BLaER1 treated with 17β-estradiol and CSF1 and Interleukin-3, amounts not matched to agents 10 nM and 100 nM (cell line): ENCODE measurements at regions not wholly inside any gene's neighbourhood (a gene's known extent, or its start where the extent isn't known, plus 50 kb on each side); places are given as distances from the start of the nearest gene placed in this dataset.
A peak's percentile ranks its signal among the peaks of the same experiment; 100 is the strongest.

Experiments
- H3K27ac ChIP-seq, 11 experiments: shearing (Covaris generic); formaldehyde crosslinking; 2 replicates each; pipeline ENCODE4 v1.8.1; 2022
- H3K27me3 ChIP-seq, 11 experiments: shearing (Covaris generic); formaldehyde crosslinking; 2 replicates each; pipeline ENCODE4 v1.8.1; 2022
- H3K36me3 ChIP-seq, 11 experiments: shearing (Covaris generic); formaldehyde crosslinking; 2 replicates each; pipeline ENCODE4 v1.8.1; 2022
- H3K4me1 ChIP-seq, 10 experiments: shearing (Covaris generic); formaldehyde crosslinking; 2 replicates each; pipeline ENCODE4 v1.8.1; 2022
- H3K4me2 ChIP-seq, 11 experiments: shearing (Covaris generic); formaldehyde crosslinking; 2 replicates each; pipeline ENCODE4 v1.8.1; 2022
- H3K4me3 ChIP-seq, 10 experiments: shearing (Covaris generic); formaldehyde crosslinking; 2 replicates each; pipeline ENCODE4 v1.8.1; 2022
- H3K9ac ChIP-seq, 11 experiments: shearing (Covaris generic); formaldehyde crosslinking; 2 replicates each; pipeline ENCODE4 v1.8.1; 2022
- H3K9me3 ChIP-seq, 11 experiments: shearing (Covaris generic); formaldehyde crosslinking; replicated peaks in 1 of 11; 2 replicates each; pipeline ENCODE4 v1.8.1; 2022
- H4K20me1 ChIP-seq, 11 experiments: shearing (Covaris generic); formaldehyde crosslinking; 2 replicates each; pipeline ENCODE4 v1.8.1; 2022
- Cebpa-rat ChIP-seq, 11 experiments: shearing (Covaris generic); IDR thresholded peaks; 2 replicates each; pipeline ENCODE4 v1.8.1; 2022

DNA sequence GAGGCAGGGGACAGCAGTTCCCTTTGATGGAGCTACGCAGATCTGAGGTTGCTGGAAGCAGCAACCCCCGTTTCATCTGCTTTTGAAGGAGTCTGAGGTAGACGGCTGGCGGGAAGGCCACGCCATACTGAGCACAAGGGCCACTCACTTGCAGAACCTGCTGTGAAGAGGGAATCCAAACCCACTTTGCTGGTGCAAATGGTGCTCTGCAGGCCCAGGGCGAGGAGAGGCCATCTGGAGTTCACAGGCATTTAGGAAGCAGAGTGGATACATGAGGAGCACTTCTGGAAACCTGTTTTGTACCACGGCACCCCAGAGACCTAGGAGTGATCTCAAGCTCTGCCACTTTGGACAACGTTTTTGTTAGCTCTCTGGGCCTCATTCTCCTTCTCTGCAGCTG is 227.8 kb downstream of the UQCRFS1 start:
- Histone ChIP-seq H3K9ac (no peak overlapping the region), H3K4me1 (peaks cover 25 to 49% (median 35%) of the 10 kb centered on the region in 10 experiments), H3K27ac (no peak overlapping the region), H4K20me1 (0 out of 22 replicates have a peak, but pooled peaks cover 0 to 3% (median 0%) of the 10 kb centered on the region in 11 experiments), H3K36me3 (no peaks in the 10 kb centered on the region), H3K4me2 (no peak overlapping the region), H3K9me3 (peaks cover 0 to 4% (median 0%) of the 10 kb centered on the region in 11 experiments; a peak in 2 of 22 replicates), H3K4me3 (no peak overlapping the region), H3K27me3 (no peaks in the 10 kb centered on the region)
- no peak for TF ChIP-seq Cebpa-rat (IDR thresholded peaks at IDR 0.05)

DNA sequence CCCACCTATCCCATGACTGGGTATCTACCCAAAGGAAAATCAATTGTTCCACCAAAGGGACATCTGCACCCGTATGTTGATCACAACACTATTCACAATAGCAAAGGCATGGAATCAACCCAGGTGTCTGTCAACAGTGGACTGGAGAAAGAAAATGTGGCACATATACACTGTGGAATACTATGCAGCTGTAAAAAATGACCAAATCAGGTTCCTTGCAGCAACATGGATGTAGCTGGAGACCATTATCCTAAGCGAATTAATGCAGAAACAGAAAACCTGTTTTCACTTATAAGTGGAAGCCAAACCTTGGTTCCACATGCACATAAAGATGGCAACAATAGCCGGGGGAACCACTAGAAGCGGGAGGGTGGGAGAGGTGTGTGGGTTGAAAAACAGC is 228.6 kb downstream of the UQCRFS1 start:
- no peak overlapping the region for H3K9ac ChIP-seq
- H3K27ac ChIP-seq: no peak overlapping the region
- H4K20me1 ChIP-seq: 0 out of 22 replicates have a peak, but pooled peaks cover 0 to 3% (median 0%) of the 10 kb centered on the region in 11 experiments
- no peaks in the 10 kb centered on the region for H3K36me3 ChIP-seq
- H3K4me3 ChIP-seq: no peak overlapping the region
- H3K27me3 ChIP-seq: no peaks in the 10 kb centered on the region
- peaks cover 0 to 4% (median 0%) of the 10 kb centered on the region in 11 experiments; a peak in 2 of 22 replicates for H3K9me3 ChIP-seq
- H3K4me1 ChIP-seq: peaks cover 17 to 41% (median 27%) of the 10 kb centered on the region in 10 experiments
- TF ChIP-seq Cebpa-rat (IDR thresholded peaks at IDR 0.05): no peak
- H3K4me2 ChIP-seq: no peak overlapping the region

DNA sequence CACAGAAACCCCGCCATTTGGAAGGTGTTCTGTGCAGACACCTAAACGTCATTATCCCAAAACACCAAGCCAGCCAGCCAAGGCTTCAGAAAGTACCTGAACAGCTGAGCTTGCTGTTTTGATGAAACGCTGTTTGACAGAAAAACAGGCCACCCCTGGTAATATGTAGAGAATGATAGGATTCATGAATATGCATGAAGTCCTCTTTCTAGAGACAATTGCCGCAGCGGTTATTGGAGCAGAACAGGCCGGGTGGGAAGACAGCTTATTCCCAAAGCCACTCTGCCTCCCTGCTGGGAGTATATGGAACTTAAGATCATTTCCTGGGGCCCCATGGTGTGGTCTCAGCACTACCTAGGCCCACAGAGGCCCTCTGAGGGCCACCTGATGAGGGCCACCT is 229.5 kb downstream of the UQCRFS1 start:
- peaks cover 8 to 33% (median 18%) of the 10 kb centered on the region in 10 experiments for H3K4me1 ChIP-seq
- H3K27me3 ChIP-seq: no peaks in the 10 kb centered on the region

DNA sequence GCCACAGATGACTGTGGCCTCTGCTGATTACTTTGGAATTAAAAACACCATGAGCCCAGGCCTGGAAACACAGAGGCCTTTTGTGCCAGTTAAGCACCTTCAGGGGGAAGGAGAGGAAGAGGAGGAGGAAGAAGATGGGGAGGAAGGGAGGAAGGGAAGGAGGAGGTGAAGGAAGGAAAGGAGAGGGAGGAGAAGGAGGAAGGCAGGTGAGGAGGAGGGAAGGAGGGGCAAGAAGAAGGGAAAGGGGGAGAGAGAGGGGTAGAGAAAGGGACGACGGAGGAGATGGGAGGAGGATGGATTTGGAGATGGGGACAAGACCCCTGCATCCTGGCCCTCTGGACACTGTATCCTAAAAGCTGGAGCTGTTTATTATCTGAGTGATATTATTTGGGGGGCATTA is 231.0 kb downstream of the UQCRFS1 start:
- no peak overlapping the region for H3K4me3 ChIP-seq
- H3K9me3 ChIP-seq: peaks cover 0 to 4% (median 0%) of the 10 kb centered on the region in 11 experiments; a peak in 2 of 22 replicates
- TF ChIP-seq Cebpa-rat (IDR thresholded peaks at IDR 0.05): no peak
- H3K27ac ChIP-seq: no peak overlapping the region
- H3K4me2 ChIP-seq: peak overlapping the region in 3 of 11 experiments; percentile 1 to 14 (median 6); a peak in 2 of 22 replicates
- H3K27me3 ChIP-seq: no peaks in the 10 kb centered on the region
- H4K20me1 ChIP-seq: 0 out of 22 replicates have a peak, but pooled peaks cover 0 to 3% (median 0%) of the 10 kb centered on the region in 11 experiments
- peaks cover 0 to 24% (median 6%) of the 10 kb centered on the region in 10 experiments; a peak in 12 of 20 replicates for H3K4me1 ChIP-seq
- H3K36me3 ChIP-seq: no peaks in the 10 kb centered on the region
- no peak overlapping the region for H3K9ac ChIP-seq

More for the DNA sequence above, 229.5 kb downstream of the UQCRFS1 start:
- 0 out of 22 replicates have a peak, but pooled peaks cover 0 to 3% (median 0%) of the 10 kb centered on the region in 11 experiments for H4K20me1 ChIP-seq
- peak overlapping the region in 2 of 11 experiments; percentile 24 to 30; a peak in 3 of 22 replicates for H3K4me2 ChIP-seq
- no peaks in the 10 kb centered on the region for H3K36me3 ChIP-seq
- no peak overlapping the region for H3K27ac ChIP-seq
- H3K9me3 ChIP-seq: peaks cover 0 to 4% (median 0%) of the 10 kb centered on the region in 11 experiments; a peak in 2 of 22 replicates
- H3K9ac ChIP-seq: no peak overlapping the region
- no peak for TF ChIP-seq Cebpa-rat (IDR thresholded peaks at IDR 0.05)
- no peak overlapping the region for H3K4me3 ChIP-seq

DNA sequence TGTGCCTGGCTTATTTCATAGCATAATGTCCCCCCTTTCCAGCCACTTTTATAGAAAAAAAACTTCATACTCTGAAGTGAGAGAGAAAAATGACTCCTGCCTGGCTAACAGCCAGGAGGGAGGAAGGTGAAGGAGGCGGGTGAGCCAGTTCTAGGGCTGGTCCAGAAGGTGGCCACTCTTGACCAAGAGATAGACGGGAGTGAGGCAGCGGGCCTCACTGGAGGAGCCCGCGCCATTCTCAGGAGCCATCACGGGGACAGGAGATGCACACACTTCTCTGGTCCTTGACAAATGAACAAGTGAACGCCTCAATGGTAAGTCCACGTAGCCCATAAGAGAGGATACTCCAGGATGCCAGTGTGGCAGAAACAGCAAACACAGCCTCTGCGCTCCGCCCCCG is 231.4 kb downstream of the UQCRFS1 start:
- no peak for TF ChIP-seq Cebpa-rat (IDR thresholded peaks at IDR 0.05)
- Histone ChIP-seq H4K20me1 (peaks cover 0 to 5% (median 0%) of the 10 kb centered on the region in 11 experiments; a peak in 1 of 22 replicates), H3K4me2 (peak overlapping the region in 3 of 11 experiments; percentile 6 to 17 (median 14); a peak in 2 of 22 replicates), H3K4me1 (peaks cover 0 to 24% (median 5%) of the 10 kb centered on the region in 10 experiments; a peak in 8 of 20 replicates), H3K4me3 (no peak overlapping the region), H3K27me3 (no peaks in the 10 kb centered on the region), H3K9me3 (peaks cover 0 to 4% (median 0%) of the 10 kb centered on the region in 11 experiments; a peak in 2 of 22 replicates), H3K9ac (no peak overlapping the region), H3K27ac (no peak overlapping the region), H3K36me3 (no peaks in the 10 kb centered on the region)

DNA sequence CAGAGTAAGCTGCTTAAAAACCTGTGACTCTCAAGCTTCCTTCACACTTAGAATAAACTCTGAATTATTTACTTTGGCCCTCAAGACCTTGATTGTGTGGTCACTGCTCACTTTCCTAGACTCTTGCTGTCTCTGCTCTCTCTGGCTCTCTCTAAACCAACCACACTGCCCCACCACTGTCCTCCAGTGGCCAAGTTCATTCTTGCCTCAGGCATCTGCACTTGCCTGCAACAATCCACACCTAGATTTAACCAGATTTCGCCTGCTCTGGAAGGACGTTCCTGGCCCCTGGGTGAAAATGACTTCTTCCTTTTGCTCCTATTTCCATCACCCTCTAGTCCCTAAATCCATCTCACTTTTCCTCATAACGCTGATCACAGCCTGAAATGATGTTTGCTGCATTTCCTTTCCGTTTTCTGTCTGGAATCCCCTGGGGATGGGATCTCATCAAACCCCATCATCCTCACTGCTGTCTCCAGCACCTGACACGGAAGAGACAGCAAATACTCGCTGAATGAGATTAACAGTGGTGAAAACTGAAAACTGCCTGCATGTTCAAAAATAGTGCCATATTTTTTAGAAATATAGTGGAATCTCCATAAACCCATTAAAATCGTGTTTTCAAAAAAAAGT is 232.6 kb downstream of the UQCRFS1 start:
- Histone ChIP-seq H3K36me3 (no peaks in the 10 kb centered on the region), H3K27ac (no peak overlapping the region), H3K27me3 (no peaks in the 10 kb centered on the region), H3K4me2 (peak overlapping the region in 5 of 11 experiments; percentile 5 to 61 (median 21); a peak in 8 of 22 replicates), H3K4me3 (no peak overlapping the region), H4K20me1 (peaks cover 0 to 8% (median 0%) of the 10 kb centered on the region in 11 experiments; a peak in 1 of 22 replicates), H3K4me1 (peaks cover 0 to 24% (median 5%) of the 10 kb centered on the region in 10 experiments; a peak in 8 of 20 replicates), H3K9ac (no peak overlapping the region), H3K9me3 (peaks cover 0 to 4% (median 0%) of the 10 kb centered on the region in 11 experiments; a peak in 2 of 22 replicates)
- TF ChIP-seq Cebpa-rat (IDR thresholded peaks at IDR 0.05): no peak

DNA sequence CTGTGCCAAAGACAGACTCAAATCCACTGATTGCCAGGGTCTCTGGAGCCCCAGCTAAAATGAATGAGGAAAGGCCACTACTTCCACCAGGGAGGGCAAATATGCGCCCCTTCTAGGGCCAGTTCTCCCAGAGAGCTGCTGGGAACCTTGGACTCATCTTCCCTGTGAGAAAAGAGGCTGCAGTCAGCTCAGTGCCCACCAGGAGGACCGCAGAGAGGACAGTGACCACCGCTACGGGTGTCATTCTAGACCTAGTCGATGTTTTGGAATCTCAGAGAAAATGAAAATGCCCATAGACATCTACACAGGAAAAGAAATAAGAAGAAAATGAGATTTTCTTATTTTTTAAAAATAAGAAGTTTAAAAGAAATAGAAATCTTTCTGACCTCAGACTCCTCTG is 235.1 kb downstream of the UQCRFS1 start:
- H3K4me3 ChIP-seq: no peak overlapping the region
- no peak overlapping the region for H3K27ac ChIP-seq
- no peak overlapping the region for H3K4me2 ChIP-seq
- peaks cover 0 to 8% (median 0%) of the 10 kb centered on the region in 11 experiments; a peak in 1 of 22 replicates for H4K20me1 ChIP-seq
- TF ChIP-seq Cebpa-rat (IDR thresholded peaks at IDR 0.05): no peak
- H3K36me3 ChIP-seq: no peaks in the 10 kb centered on the region
- H3K27me3 ChIP-seq: no peaks in the 10 kb centered on the region
- no peaks in the 10 kb centered on the region for H3K9me3 ChIP-seq
- H3K9ac ChIP-seq: no peak overlapping the region
- H3K4me1 ChIP-seq: peaks cover 0 to 18% (median 5%) of the 10 kb centered on the region in 10 experiments; a peak in 8 of 20 replicates

DNA sequence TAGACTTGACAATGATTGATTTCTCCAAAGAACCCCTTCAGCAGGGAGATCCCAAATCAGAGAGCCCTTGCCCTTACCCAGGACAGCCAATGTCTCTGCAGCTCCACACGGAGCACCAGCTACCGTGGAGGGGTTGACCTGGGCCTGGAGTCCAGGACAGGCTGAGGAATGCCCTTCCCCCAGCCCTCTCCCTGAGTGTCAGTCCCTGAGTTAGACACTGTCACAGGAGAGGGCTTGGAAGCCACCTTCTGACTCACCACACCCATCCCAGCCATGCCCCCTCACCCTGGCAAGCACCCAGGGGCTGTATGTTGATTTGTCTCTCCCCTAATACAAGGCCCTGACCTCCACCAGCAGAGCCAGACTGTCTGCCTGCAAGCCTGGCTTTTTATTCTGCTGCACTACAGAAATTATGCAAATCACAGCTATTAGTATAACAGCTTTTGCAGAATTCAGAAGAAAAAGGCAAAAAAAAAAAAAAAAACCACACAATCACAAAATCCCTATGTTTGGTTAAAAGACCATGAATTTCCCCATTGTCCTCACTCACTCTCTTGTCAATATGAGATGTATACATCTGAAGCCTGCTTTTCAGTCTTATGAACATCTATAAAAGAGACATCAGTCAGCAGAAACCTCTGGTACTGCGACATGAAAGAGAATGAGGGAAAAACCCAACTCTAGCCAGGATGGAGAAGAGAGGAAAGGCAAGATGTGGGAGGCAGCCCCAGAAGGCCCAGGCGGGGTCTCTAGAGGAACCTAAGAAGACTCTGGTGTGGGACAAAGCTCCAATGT is 240.7 kb downstream of the UQCRFS1 start:
- Histone ChIP-seq H3K4me3 (no peak overlapping the region), H3K4me2 (no peak overlapping the region), H3K27ac (no peak overlapping the region), H3K9ac (no peak overlapping the region), H3K9me3 (no peaks in the 10 kb centered on the region), H3K36me3 (no peaks in the 10 kb centered on the region), H4K20me1 (peaks cover 0 to 8% (median 0%) of the 10 kb centered on the region in 11 experiments; a peak in 1 of 22 replicates), H3K4me1 (peaks cover 0 to 5% (median under 1%) of the 10 kb centered on the region in 10 experiments; a peak in 7 of 20 replicates), H3K27me3 (no peaks in the 10 kb centered on the region)
- no peak for TF ChIP-seq Cebpa-rat (IDR thresholded peaks at IDR 0.05)

DNA sequence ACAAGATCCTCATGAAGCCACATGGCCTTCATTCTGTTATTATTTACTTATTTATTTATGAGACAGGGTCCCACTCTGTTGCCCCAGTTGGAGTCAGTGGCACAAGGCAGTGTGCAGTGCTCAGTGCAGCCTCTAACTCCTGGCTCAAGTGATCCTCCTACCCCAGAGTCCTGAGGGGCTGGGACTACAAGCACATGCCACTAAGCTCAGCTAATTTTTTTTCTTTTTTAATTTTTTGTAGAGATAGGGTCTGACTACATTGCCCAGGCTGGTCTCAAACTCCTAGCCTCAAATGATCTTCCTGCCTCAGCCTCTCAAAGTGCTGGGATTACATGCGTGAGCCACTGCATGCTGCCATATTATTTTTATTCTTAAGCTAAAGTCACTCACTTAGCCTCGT is 241.4 kb downstream of the UQCRFS1 start:
- Histone ChIP-seq H3K9ac (no peak overlapping the region), H3K9me3 (no peaks in the 10 kb centered on the region), H3K4me2 (no peak overlapping the region), H3K27me3 (no peaks in the 10 kb centered on the region), H3K27ac (no peak overlapping the region), H3K4me3 (no peak overlapping the region), H3K4me1 (peaks cover 0 to 12% (median 7%) of the 10 kb centered on the region in 10 experiments; a peak in 12 of 20 replicates), H4K20me1 (peaks cover 0 to 3% (median 0%) of the 10 kb centered on the region in 11 experiments; a peak in 1 of 22 replicates), H3K36me3 (no peaks in the 10 kb centered on the region)
- TF ChIP-seq Cebpa-rat (IDR thresholded peaks at IDR 0.05): no peak
